GM21390 (cell line): ENCODE measurements at regions not wholly inside any gene's neighbourhood (a gene's known extent, or its start where the extent isn't known, plus 50 kb on each side); places are given as distances from the start of the nearest gene placed in this dataset.

ENCODE experiments used
- ATAC-seq: cut with Tn5 transposase; IDR thresholded peaks from one replicate; pipeline ENCODE4 v1.9.1; 2021; ENCODE audit not compliant: unreplicated experiment

DNA sequence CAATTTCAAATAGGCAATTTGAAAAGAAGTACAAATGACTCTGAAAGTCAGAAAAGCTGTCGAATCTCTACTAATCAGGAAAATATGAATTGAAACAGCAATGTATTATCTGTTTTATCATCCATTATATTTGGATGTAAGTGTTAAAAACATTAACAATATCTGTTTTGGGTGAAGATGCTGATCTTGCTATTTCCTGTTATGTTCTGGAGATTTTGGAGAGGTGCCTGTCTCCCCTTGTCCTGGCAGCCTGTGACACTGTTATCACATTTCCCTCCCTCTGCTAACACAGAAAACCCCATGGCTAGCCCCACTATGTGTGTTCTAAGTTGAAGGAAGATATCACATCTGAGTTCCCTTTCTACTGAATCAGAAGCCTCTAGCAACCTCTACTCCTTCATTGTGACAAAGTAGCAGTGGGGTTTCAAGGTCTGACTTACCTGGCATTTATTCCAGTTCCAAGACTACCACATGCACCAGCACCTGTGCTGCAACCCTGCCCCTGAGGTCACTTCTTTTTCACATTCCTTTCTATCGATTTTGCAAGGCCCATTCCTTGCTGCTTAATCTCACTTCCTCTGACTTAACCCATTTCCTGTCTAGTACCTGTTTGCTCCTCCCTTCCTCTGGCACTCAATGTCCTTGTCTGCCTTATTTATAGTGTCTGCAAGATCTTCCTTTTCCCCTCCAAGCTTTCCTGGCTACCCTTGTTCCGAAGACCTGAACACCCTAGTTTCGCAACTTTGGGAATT lies 95.5 kb upstream of the COL8A1 start:
- ATAC-seq = peak; percentile 63

DNA sequence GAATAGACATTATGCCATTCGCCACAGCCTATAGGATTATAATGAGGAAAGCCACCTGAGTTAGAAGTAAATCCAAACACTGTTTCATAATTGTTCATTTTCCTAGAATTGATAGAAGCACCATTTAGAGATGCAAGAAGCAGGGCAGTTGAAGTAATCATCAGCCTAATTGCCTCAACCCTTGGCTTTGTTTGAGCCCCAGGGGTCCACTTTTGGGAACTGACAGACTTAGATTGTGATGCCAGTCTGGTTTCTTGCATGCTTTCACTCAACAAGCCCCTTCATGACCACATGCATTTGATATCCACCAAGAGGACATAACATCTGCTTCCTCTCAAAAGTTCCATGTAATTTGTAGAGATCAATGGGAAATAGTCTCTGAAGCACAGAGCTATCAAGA lies 97.2 kb upstream of the COL8A1 start:
- ATAC-seq = no peak

DNA sequence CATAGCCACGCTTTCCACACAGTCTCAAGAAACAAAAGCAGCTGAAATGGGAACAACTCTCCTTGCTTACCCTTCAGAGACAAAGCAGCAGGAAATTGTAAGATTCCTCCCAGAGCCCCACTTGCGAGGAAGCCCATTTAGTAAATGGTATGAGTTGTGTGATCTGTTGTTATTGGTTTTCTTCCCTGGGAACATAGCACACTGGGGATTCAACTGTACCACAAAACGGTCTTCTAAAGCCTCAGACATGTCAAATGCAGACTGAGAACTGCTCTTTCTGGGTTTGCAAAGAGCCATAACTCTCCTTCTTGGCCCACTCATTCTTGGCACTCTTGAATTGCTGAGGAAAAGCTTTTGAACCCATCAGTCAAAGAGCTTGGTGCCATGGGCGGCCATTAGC lies 101.0 kb upstream of the COL8A1 start:
- no peak for ATAC-seq

DNA sequence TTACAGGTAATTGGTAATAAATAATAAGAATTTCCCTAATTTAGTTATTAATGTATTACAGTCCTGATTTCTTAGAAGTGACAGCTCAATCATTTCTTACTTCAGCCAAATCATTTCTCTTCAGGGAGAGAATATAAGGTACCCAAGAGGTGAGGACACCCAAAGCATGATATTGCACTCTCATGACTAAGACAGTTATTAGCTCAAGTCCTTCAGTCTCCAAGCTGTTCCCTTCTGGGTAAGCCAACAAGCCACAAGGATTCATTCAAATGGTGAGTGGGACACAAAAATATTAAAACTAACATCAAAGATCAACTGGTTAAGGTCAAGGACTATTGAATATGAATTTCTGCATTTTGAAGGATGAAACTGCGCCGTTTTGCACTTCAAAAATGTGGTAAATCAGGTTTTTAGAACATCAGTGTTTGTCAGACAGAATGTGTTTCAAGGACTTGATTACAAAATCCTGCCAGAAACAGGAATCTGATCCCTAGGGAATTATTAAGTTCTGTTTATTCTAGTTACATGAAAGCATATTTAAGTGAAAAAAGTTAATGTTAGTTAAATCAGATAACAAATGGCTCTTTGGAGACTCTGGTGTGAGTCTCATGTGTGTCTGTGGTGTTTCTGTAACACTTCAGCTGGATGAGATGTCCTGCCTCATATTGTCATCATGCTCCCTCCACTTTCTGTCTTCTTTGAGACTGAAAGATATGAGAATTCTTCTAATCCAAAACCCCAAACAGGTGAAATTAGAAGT lies 101.7 kb upstream of the COL8A1 start:
- no peak for ATAC-seq

DNA sequence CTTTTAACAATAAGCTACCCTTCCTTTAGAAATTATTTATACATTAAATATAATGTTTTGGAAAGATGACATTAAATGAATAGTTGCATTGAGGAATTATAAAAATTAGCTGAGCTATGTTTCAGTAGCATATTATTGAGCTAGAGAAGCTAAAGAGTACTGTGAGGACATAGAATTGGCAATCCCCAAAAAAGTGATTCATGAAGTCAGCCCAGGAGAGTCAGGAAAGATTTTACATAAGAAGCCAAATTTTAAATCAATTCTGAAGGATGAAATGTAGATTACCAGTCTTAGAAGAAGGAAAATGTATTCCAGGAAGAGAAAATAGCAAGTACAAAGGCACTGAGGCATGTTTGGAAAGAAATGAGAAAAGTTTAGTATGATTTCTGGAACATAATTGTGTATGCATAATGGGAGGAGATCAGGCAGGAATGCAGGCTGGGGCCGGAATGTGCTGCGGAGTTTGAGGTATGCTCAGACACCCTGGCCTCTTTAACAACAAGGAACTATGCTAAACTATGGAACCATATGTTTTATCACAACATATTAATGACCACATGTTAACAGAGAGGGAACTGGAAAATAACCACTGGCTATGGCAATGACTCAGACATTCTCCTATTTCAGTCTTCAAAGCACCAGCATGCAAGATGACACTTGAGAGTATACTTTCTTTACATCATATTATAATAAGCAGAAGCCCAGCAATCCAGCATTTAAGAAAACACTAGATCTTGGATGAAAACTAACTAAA lies 103.3 kb upstream of the COL8A1 start:
- no peak for ATAC-seq

DNA sequence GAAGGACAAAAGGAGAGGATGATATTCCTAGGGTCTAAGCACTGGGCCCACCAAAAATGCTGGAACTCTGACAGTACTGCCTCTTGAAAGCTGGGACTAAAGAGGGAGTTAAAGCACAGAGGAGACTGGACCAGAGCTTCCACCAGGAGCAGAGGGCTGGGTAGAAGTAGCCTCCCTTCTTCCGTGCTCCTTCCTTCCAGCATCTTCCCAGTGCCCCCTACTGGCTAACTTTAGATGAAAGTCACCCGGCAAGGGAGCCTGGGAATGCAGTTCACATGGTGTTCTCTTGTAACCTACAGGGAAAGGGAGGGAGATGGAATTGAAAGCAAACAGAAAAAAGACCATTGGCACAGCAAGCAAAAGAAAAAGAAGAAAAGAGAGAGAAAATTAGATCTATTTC lies 106.1 kb upstream of the COL8A1 start:
- ATAC-seq = no peak

DNA sequence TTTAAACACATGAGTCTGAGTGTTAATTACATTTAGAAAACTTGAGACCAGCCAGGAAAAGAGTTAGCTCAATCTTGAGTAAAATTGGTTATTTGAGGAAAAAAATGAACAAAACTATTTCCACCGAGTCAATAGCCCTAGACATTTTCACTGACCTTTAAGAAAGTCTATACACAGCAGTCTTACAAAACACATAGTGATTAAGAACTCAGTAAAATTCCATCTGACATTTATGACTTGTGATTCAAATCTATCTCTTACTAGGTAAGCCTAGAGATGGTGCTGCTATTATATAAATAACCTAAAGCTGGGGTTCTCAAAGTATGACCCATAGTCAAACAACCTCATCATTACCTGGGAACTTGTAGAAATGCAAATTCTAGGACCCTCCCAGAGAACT lies 109.1 kb upstream of the COL8A1 start:
- no peak for ATAC-seq

DNA sequence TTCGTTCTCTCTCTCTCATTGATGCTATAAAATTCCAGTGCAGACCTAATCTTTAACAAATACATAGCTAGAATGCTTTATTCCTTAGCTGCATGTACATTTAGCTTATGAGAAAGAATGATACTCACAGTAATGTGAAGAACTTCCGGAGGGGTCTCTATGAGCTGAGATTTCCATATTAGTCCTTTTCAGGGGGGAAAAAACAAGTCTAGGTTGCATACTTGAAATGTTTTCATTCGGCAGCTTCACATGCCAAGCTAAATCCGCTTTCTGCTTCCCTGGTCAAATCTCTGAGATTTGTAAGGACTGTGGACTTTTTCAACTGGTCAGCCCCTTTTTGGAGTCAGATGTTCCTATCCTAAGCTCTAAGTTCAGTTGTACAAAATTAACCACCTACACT lies 111.5 kb upstream of the COL8A1 start:
- no peak for ATAC-seq

DNA sequence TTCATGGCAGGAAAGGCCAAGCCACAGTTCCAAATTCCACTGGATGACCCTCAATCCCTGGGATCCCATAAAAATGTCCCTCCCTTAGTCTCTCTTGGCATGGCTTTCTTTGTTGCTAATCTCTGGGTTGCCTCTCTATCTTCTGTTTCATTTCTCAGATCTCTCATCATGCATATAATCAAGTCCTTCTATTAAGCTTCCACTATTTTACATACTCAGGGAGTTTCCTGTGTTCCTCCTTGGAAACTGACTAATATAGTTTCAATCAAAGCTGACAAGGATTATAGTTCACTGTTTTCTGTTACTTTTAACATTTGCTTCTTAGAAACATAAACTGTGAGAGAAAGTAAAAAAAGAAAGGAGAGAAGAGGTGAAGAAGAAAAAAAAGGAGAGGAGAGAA lies 113.8 kb upstream of the COL8A1 start:
- ATAC-seq = no peak

DNA sequence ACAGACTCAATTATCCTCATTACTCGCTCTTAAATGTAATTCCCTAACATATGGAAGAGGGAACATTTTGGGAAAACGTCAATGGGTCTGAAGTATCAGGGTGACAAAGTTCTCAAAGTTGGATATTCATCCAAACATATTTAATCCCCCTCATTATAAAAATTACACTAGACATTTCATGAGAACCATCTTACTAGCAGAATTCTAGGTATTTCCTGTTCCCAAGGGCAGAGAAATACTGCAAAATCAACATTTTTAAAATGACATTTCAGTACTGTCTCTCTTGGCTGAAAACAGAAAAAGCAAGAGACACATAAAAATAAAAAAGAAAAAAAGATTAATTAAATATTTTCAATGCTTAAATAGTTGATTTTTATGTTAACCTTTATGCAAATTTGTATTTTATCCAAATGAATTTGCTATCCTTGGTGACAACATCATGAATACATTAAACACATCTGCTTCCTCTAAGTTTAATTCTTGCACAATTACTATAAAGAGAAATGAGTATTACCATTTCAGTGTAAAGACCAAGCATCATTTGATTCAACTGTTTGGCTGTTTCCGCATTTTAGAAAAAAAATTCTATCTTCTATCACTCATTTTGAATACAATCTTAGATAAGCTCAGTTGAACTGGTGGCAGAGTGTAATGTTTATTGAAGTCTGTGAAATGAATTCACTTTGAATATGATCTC lies 114.8 kb upstream of the COL8A1 start:
- ATAC-seq = no peak

DNA sequence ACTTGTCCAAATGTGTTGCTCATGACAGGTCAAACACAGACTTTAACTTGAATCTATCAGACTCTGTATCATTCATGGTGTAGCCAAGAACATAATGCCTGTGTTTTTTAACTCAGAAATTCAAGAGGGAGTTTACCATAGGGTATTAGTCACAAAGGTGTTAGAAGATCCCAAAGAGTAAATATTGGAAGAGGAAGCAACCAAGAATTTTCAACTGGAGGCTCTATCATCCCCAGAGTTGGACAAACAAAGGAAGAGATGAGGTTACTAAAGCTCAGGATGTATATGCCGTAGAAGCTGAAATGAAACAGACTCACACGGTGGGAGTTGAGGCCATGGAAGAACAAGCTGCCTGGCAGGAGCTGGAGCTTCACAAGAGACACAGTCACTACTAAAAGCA lies 116.2 kb upstream of the COL8A1 start:
- no peak for ATAC-seq

DNA sequence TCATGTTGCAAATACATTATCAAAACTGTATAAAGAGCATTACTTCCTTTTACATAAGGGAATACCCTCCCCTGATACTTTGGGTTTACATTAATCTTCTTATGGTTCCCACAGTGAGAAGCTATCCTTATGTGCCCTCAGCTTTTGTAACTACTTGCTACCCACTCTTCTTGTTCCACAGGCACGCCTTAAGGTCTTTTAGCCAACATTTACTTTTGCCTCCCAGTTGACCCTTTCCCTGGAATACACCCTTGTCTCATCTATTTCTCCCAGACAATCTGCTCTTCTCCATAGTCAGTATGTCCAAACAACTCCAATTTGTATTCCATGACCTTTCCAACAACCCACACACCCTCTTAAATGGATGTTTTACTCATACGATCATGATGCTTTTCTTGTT lies 116.8 kb upstream of the COL8A1 start:
- ATAC-seq = no peak

DNA sequence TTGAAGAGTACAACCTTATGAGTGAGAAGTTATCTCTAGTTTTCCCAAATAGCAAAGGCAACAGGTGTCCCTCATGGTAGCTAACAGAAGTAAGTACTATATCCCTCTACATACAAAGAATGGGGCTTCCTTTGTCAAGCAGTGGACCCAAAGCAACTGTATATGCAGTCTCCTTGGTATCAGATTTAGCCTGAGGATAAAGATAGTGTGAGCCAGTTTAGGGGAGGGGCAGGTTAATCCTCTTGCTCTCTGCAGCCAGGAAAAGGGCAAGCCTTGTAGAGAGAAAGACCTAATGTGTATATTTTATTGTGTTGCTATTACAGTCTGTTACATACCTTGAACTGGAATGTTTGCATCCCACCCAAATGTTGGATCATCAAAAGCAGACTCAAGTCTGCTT lies 117.9 kb upstream of the COL8A1 start:
- ATAC-seq = no peak

DNA sequence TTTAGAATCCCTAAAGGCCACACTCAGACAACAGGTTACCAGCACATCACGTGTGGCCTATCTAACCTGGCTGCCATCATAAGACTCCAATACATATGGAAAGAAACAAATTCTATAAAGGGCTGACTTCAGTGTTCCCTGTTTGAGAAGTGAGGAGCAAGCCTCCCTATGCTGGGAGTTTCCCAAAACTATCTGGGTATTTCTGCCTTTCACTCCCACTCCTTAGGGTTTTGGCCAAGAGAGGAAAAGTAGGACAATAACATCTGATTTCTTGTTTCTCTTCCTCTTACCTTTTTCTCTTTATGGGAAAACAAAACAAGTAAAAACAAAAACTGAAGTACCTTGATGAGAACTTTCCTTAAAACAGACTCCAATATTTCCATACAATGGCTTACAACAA lies 121.5 kb upstream of the COL8A1 start:
- ATAC-seq = no peak

DNA sequence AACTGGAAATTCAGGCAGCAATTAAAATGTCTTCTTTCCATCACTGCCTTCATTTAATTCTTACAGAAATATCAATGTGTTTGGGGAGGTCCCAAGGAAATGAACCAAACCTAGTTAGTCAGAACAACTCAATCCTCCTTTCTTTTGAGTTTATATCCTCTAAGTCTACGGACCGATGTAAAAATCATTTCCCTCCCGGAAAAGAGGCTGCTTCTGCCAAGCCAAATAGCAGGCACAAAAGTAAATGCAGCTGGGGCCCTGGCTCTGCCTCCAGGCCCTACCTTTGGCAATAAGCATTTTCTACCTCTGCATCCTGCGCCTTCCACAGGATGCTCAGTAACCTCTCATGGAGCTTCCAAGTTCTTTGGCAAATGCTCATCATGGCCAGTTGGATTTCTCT lies 122.5 kb upstream of the COL8A1 start:
- no peak for ATAC-seq

DNA sequence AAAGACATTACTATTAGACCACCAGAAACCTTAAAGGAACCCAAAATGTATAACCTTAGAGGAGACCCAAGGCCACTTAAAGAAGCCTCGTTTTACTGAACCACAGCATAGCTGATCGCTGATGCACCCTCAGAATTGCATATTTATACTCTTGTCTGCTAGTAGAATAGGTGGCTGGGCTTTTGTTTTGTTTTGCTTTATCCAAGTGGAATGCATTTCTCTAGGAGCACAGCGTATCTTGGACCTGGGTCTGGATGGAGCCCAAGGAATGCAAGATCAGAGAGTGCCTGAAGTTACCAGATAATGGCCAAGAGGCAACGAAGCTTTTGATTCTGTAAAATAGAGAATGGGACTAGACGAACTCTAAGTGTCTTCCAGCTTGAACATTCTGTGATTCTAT lies 129.2 kb upstream of the COL8A1 start:
- ATAC-seq = no peak

DNA sequence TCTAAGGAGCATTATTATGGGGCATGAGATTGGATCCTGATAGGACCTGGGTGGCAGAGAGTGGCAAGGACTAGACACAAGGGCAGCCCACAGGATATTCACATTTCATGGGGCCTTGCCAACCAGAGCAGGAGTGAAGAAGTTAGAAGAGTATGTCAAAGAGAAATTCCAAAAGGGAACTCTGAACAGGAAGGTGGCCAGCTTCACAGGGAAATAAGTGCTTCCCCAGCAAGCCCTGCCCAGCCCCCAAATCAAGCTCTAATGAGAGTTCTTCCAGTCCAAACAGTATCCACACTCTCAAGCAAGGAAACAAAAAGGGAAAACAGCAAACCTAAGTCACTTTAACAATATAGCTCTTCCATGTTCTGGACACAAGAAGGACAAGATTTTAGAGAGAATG lies 130.2 kb upstream of the COL8A1 start:
- no peak for ATAC-seq

DNA sequence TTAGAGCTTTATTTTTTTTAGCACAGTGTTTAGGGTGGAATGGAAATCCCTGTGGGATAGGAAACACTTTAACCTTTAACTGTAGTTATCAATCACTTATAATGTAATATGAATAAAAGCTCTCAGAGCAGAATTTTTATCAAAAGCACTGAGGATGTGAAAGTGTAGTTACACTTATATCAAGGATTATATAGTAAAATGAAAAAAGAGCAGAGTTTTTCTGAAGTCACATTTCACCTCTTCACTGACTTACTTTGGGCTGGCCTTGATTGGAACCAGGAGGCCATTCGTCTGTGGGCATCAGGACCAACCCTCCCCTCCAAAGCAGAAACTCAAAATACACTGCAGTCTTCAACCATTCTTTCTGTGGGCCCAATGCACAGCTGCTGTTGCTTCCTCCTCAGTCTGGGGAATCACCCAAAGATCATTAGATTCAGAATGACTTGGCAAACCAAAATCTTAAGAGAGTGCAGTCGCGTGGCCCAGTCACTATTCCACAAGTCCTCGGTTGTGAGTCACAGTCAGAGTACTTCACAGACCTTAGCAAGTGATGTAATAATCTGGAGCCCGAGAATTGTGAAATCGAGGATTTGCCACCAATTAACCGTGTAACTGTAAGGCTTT lies 132.6 kb upstream of the COL8A1 start:
- peak; percentile 98 for ATAC-seq

DNA sequence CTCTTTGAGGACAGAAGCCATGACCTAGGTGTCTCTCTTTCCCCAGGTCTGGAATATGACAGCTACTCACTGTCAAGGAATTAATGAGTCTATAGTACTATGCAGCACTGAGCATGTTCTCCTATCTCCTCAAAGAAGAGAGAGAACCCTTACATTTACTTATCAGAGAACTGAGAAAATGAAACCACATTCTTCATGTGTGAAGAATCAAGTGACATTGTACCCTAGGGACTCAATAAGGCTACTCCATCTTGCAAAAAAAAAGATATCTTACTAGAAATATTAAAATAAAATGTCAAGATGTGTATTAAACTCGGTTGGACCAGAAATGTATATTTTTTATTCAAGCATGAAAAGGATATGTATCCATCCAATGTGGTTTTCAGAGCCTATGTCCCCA lies 133.2 kb upstream of the COL8A1 start:
- peak; percentile 47 for ATAC-seq

DNA sequence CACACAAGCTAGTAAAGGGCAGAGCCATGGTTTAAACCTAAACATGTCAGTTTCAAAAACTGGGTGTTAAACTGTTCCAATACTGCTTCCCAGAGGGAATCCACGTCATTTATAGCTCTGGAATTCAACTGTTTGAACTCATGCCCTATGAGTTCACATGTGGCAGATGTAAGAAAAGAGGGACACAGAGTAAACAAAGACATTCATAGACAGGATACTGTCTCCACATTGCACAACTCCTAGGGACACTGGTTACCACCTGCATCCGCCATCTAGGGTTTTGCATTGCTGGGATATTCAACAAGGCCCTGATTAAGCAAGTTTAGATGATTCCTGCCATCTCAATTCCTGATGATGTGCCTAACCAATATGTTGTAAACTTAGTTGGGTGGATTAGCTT lies 134.1 kb upstream of the COL8A1 start:
- no peak for ATAC-seq

DNA sequence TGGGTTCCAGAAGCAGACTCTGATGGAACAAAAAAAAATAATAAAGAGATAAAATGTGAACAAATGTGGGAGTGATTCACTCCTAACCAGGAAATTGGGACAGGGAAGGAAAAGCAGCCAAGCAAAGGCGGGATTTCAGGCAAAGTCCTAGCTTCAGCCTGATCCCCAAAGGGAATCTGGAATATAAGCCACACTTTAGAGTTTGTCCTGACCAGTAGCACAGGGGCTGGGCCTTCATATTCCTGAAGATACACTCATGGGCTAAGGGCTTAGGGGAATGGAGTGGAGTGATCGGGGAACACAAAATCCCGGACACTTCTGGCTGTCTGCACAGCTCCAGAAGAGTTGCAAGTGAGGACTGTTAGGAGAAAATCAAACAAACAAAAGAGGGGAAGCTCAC lies 135.0 kb upstream of the COL8A1 start:
- no peak for ATAC-seq
